ENCODE measurements at regions not wholly inside any gene's neighbourhood (a gene's known extent, or its start where the extent isn't known, plus 50 kb on each side); places are given as distances from the start of the nearest gene placed in this dataset.
"Not testable (repeated sequence)": the region's sequence is repeated elsewhere in the genome, so short reads cannot be mapped to it uniquely, and the experiment has no call there.

DNA sequence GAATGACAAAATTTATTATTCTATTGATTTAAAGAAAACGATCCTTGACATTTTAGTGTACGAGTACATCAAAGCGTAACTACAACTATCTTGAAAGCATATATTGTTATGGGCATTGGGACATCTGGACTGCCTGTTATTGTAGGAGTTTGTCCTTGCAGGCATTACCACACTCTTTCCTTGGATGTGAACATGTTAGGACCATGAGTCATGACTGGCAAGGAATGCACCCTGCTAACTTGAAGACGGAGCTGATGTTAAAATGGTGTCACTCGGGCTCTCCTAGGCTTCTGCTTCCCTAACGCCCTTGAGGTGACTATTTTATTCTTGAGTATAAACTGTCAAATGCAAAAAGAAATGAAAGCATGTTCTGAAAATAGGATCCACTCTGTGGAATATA lies 308.7 kb upstream of the ANKRD20A1 start:
- not testable (repeated sequence) for H3K4me1 Mint-ChIP-seq

DNA sequence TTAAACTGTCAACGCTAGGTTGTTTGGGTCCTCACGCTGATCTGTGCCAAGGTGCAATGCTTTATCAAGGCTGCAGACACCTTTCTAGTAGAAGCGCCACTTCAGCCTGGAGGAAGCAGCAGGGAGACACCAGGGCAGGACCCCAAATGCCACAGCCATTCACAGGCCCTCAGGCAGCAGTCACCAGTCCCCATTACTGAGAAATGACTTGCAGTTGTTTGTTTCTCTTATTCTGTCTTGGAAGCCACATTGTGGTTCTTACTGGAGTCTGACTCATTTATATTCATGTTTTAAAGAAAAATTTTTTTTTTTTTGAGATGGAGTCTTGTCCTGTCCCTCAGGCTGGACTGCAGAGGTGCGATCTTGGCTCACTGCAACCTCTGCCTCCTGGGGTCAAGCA lies 328.9 kb upstream of the ANKRD20A1 start:
- DNase-seq; H3K9me3 ChIP-seq (ENCODE audit: control extremely low read depth in 1 of 3, control insufficient read depth in 2 of 3, insufficient read depth in 1 of 3, low read length in 2 of 3); H3K9ac ChIP-seq (ENCODE audit: low read length); H3K27ac Mint-ChIP-seq; ATAC-seq (ENCODE audit: low read depth); H3K4me2 ChIP-seq (replicated peaks; ENCODE audit: low read depth, low read length, poor library complexity, severe bottlenecking); H3K4me3 Mint-ChIP-seq; H3K4me3 ChIP-seq (ENCODE audit: control extremely low read depth in 1 of 5, extremely low read depth in 1 of 5, insufficient read depth in 1 of 5, low read depth in 2 of 5, low read length in 4 of 5); H3K27me3 Mint-ChIP-seq; H4K20me1 ChIP-seq (ENCODE audit: control insufficient read depth, insufficient read depth, low read length, poor library complexity, severe bottlenecking); H3K36me3 ChIP-seq (replicated peaks in 1 of 2; ENCODE audit: control extremely low read depth in 1 of 2, control insufficient read depth in 1 of 2, extremely low read depth in 1 of 2, insufficient read depth in 2 of 2, low read length in 1 of 2); intact Hi-C loops (cut with micrococcal nuclease); H3K9me3 Mint-ChIP-seq (ENCODE audit: insufficient read depth); H2AFZ ChIP-seq (ENCODE audit: insufficient read depth, low read depth, low read length, poor library complexity, severe bottlenecking); H3K27me3 ChIP-seq (replicated peaks in 1 of 4; ENCODE audit: control extremely low read depth in 1 of 4, control insufficient read depth in 3 of 4, insufficient read depth in 4 of 4, low read length in 3 of 4); H3K4me1 ChIP-seq (ENCODE audit: control insufficient read depth in 2 of 2, insufficient read depth in 2 of 2, low read length in 2 of 2); H3K79me2 ChIP-seq (ENCODE audit: control insufficient read depth, insufficient read depth, low read length); CTCF ChIA-PET; POLR2A ChIA-PET; H3K4me1 Mint-ChIP-seq; H3K27ac ChIP-seq (ENCODE audit: low read length in 2 of 2): not testable (repeated sequence)
- no CpG with 5 or more reads among the region's 4 CpGs for WGBS (ENCODE audit: insufficient coverage)

More for the DNA sequence above, 308.7 kb upstream of the ANKRD20A1 start:
- H3K4me1 ChIP-seq (ENCODE audit: control insufficient read depth in 2 of 2, insufficient read depth in 2 of 2, low read length in 2 of 2); H3K27me3 Mint-ChIP-seq; H3K9ac ChIP-seq (ENCODE audit: low read length); H3K36me3 ChIP-seq (replicated peaks in 1 of 2; ENCODE audit: control extremely low read depth in 1 of 2, control insufficient read depth in 1 of 2, extremely low read depth in 1 of 2, insufficient read depth in 2 of 2, low read length in 1 of 2); H3K9me3 ChIP-seq (ENCODE audit: control extremely low read depth in 1 of 3, control insufficient read depth in 2 of 3, insufficient read depth in 1 of 3, low read length in 2 of 3); H3K9me3 Mint-ChIP-seq (ENCODE audit: insufficient read depth); CTCF ChIA-PET; H3K27ac ChIP-seq (ENCODE audit: low read length in 2 of 2); H3K4me3 ChIP-seq (ENCODE audit: control extremely low read depth in 1 of 5, extremely low read depth in 1 of 5, insufficient read depth in 1 of 5, low read depth in 2 of 5, low read length in 4 of 5); H3K4me3 Mint-ChIP-seq; ATAC-seq (ENCODE audit: low read depth); H3K79me2 ChIP-seq (ENCODE audit: control insufficient read depth, insufficient read depth, low read length); H3K4me2 ChIP-seq (replicated peaks; ENCODE audit: low read depth, low read length, poor library complexity, severe bottlenecking); H4K20me1 ChIP-seq (ENCODE audit: control insufficient read depth, insufficient read depth, low read length, poor library complexity, severe bottlenecking); intact Hi-C loops (cut with micrococcal nuclease); H3K27ac Mint-ChIP-seq; H2AFZ ChIP-seq (ENCODE audit: insufficient read depth, low read depth, low read length, poor library complexity, severe bottlenecking); H3K27me3 ChIP-seq (replicated peaks in 1 of 4; ENCODE audit: control extremely low read depth in 1 of 4, control insufficient read depth in 3 of 4, insufficient read depth in 4 of 4, low read length in 3 of 4); DNase-seq; POLR2A ChIA-PET: not testable (repeated sequence)
- WGBS (ENCODE audit: insufficient coverage) = no CpG with 5 or more reads among the region's 6 CpGs

DNA sequence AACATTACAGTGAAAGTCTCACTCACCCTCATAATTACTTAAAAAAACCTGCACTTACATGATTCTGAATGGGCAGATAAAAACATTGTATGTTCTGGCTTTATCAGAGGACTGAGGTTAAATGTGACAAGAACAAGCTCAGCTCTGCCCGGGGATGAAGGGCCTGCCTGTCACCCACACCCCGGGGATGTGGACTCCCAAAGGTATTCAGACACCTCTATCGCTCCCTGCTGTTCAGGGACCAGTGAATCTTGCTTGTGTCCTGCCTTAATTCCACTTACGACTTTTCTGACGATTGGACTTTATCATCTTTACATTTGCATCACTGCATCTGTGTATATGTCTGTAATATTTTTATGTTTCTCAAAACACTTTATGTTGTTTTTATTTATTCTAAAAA lies 341.8 kb upstream of the ANKRD20A1 start:
- H3K9ac ChIP-seq (ENCODE audit: low read length); H3K4me3 Mint-ChIP-seq; intact Hi-C loops (cut with micrococcal nuclease); H3K79me2 ChIP-seq (ENCODE audit: control insufficient read depth, insufficient read depth, low read length); H3K4me2 ChIP-seq (replicated peaks; ENCODE audit: low read depth, low read length, poor library complexity, severe bottlenecking); POLR2A ChIA-PET; H2AFZ ChIP-seq (ENCODE audit: insufficient read depth, low read depth, low read length, poor library complexity, severe bottlenecking); H3K27ac ChIP-seq (ENCODE audit: low read length in 2 of 2); H3K9me3 Mint-ChIP-seq (ENCODE audit: insufficient read depth); H3K27me3 Mint-ChIP-seq; H3K27me3 ChIP-seq (replicated peaks in 1 of 4; ENCODE audit: control extremely low read depth in 1 of 4, control insufficient read depth in 3 of 4, insufficient read depth in 4 of 4, low read length in 3 of 4); CTCF ChIA-PET; H3K36me3 ChIP-seq (replicated peaks in 1 of 2; ENCODE audit: control extremely low read depth in 1 of 2, control insufficient read depth in 1 of 2, extremely low read depth in 1 of 2, insufficient read depth in 2 of 2, low read length in 1 of 2); H3K27ac Mint-ChIP-seq; H3K4me1 Mint-ChIP-seq; H4K20me1 ChIP-seq (ENCODE audit: control insufficient read depth, insufficient read depth, low read length, poor library complexity, severe bottlenecking); ATAC-seq (ENCODE audit: low read depth); H3K4me3 ChIP-seq (ENCODE audit: control extremely low read depth in 1 of 5, extremely low read depth in 1 of 5, insufficient read depth in 1 of 5, low read depth in 2 of 5, low read length in 4 of 5); H3K9me3 ChIP-seq (ENCODE audit: control extremely low read depth in 1 of 3, control insufficient read depth in 2 of 3, insufficient read depth in 1 of 3, low read length in 2 of 3); H3K4me1 ChIP-seq (ENCODE audit: control insufficient read depth in 2 of 2, insufficient read depth in 2 of 2, low read length in 2 of 2); DNase-seq: not testable (repeated sequence)
- WGBS (ENCODE audit: insufficient coverage) = no CpG with 5 or more reads among the region's 5 CpGs

- H4K20me1 ChIP-seq (ENCODE audit: control insufficient read depth, insufficient read depth, low read length, poor library complexity, severe bottlenecking); H3K27ac ChIP-seq (ENCODE audit: low read length in 2 of 2); H3K4me3 Mint-ChIP-seq; H3K27me3 Mint-ChIP-seq; CTCF ChIA-PET; POLR2A ChIA-PET; H3K9me3 ChIP-seq (ENCODE audit: control extremely low read depth in 1 of 3, control insufficient read depth in 2 of 3, insufficient read depth in 1 of 3, low read length in 2 of 3); H3K27ac Mint-ChIP-seq; H3K9me3 Mint-ChIP-seq (ENCODE audit: insufficient read depth); H2AFZ ChIP-seq (ENCODE audit: insufficient read depth, low read depth, low read length, poor library complexity, severe bottlenecking); H3K4me3 ChIP-seq (ENCODE audit: control extremely low read depth in 1 of 5, extremely low read depth in 1 of 5, insufficient read depth in 1 of 5, low read depth in 2 of 5, low read length in 4 of 5); DNase-seq; H3K9ac ChIP-seq (ENCODE audit: low read length); H3K27me3 ChIP-seq (replicated peaks in 1 of 4; ENCODE audit: control extremely low read depth in 1 of 4, control insufficient read depth in 3 of 4, insufficient read depth in 4 of 4, low read length in 3 of 4); H3K4me1 Mint-ChIP-seq; intact Hi-C loops (cut with micrococcal nuclease); H3K36me3 ChIP-seq (replicated peaks in 1 of 2; ENCODE audit: control extremely low read depth in 1 of 2, control insufficient read depth in 1 of 2, extremely low read depth in 1 of 2, insufficient read depth in 2 of 2, low read length in 1 of 2); H3K4me1 ChIP-seq (ENCODE audit: control insufficient read depth in 2 of 2, insufficient read depth in 2 of 2, low read length in 2 of 2); H3K79me2 ChIP-seq (ENCODE audit: control insufficient read depth, insufficient read depth, low read length); H3K4me2 ChIP-seq (replicated peaks; ENCODE audit: low read depth, low read length, poor library complexity, severe bottlenecking); ATAC-seq (ENCODE audit: low read depth): not testable (repeated sequence)
- WGBS (ENCODE audit: insufficient coverage) = no CpG with 5 or more reads among the region's 10 CpGs
Observed at GRCh38 chr9:67514587-67514986, 344.1 kb upstream of the ANKRD20A1 start.
